ENCODE measurements at regions not wholly inside any gene's neighbourhood (a gene's known extent, or its start where the extent isn't known, plus 50 kb on each side); places are given as distances from the start of the nearest gene placed in this dataset.

GRCh38 chrX:8319359-8319758 lies 145.3 kb upstream of the VCX3B start:
- TF ChIP-seq CTCF (conservative IDR thresholded peaks at IDR 0.05), result no peak
- DNase-seq (ENCODE audit: extremely low spot score, unreplicated experiment), result no peak
- no peaks in the 10 kb centered on the region for H3K36me3 Mint-ChIP-seq
- no peaks in the 10 kb centered on the region for H3K4me1 Mint-ChIP-seq (ENCODE audit: unreplicated experiment)
- no peak overlapping the region for H3K4me3 Mint-ChIP-seq
- peaks cover 10% of the 10 kb centered on the region for H3K9me3 Mint-ChIP-seq
- no peaks in the 10 kb centered on the region for H3K27me3 Mint-ChIP-seq
- H3K27ac Mint-ChIP-seq, result no peak overlapping the region

- no peak overlapping the region for H3K27ac Mint-ChIP-seq
- no peaks in the 10 kb centered on the region for H3K27me3 Mint-ChIP-seq
- TF ChIP-seq CTCF (conservative IDR thresholded peaks at IDR 0.05), result no peak
- H3K36me3 Mint-ChIP-seq, result no peaks in the 10 kb centered on the region
- DNase-seq (ENCODE audit: extremely low spot score, unreplicated experiment), result no peak
- H3K9me3 Mint-ChIP-seq, result peaks cover 10% of the 10 kb centered on the region
- H3K4me3 Mint-ChIP-seq, result no peak overlapping the region
- no peaks in the 10 kb centered on the region for H3K4me1 Mint-ChIP-seq (ENCODE audit: unreplicated experiment)
Measured at GRCh38 chrX:8323356-8323755, 141.3 kb upstream of the VCX3B start.

GRCh38 chrX:8341814-8342590 lies 122.6 kb upstream of the VCX3B start:
- H3K9me3 Mint-ChIP-seq, result no peaks in the 10 kb centered on the region
- no peaks in the 10 kb centered on the region for H3K27me3 Mint-ChIP-seq
- H3K4me1 Mint-ChIP-seq (ENCODE audit: unreplicated experiment), result no peaks in the 10 kb centered on the region
- H3K36me3 Mint-ChIP-seq, result no peaks in the 10 kb centered on the region
- no peak overlapping the region for H3K4me3 Mint-ChIP-seq
- no peak for DNase-seq (ENCODE audit: extremely low spot score, unreplicated experiment)
- H3K27ac Mint-ChIP-seq, result no peak overlapping the region
- no peak for TF ChIP-seq CTCF (conservative IDR thresholded peaks at IDR 0.05)

GRCh38 chrX:8345473-8345872 lies 119.2 kb upstream of the VCX3B start:
- Mint-ChIP-seq H3K4me3 (no peak overlapping the region), H3K27ac (no peak overlapping the region), H3K4me1 (ENCODE audit: unreplicated experiment) (no peaks in the 10 kb centered on the region), H3K27me3 (no peaks in the 10 kb centered on the region), H3K9me3 (no peaks in the 10 kb centered on the region), H3K36me3 (no peaks in the 10 kb centered on the region)
- TF ChIP-seq CTCF (conservative IDR thresholded peaks at IDR 0.05), result no peak
- no peak for DNase-seq (ENCODE audit: extremely low spot score, unreplicated experiment)

- no peaks in the 10 kb centered on the region for H3K9me3 Mint-ChIP-seq
- H3K4me1 Mint-ChIP-seq (ENCODE audit: unreplicated experiment), result no peaks in the 10 kb centered on the region
Measured at GRCh38 chrX:8346060-8346459, 118.6 kb upstream of the VCX3B start.

More at GRCh38 chrX:8346060-8346459, 118.6 kb upstream of the VCX3B start:
- no peak for TF ChIP-seq CTCF (conservative IDR thresholded peaks at IDR 0.05)
- H3K36me3 Mint-ChIP-seq, result no peaks in the 10 kb centered on the region
- no peak for DNase-seq (ENCODE audit: extremely low spot score, unreplicated experiment)
- H3K4me3 Mint-ChIP-seq, result no peak overlapping the region
- H3K27ac Mint-ChIP-seq, result no peak overlapping the region
- no peaks in the 10 kb centered on the region for H3K27me3 Mint-ChIP-seq
